Hepatic stellate cell (primary cell): ENCODE measurements at regions not wholly inside any gene's neighbourhood (a gene's known extent, or its start where the extent isn't known, plus 50 kb on each side); places are given as distances from the start of the nearest gene placed in this dataset.

Experiments used
- DNase-seq: peaks from one replicate; pipeline ENCODE4 v3.0.0; 2011; ENCODE audit warnings: low spot score

DNA sequence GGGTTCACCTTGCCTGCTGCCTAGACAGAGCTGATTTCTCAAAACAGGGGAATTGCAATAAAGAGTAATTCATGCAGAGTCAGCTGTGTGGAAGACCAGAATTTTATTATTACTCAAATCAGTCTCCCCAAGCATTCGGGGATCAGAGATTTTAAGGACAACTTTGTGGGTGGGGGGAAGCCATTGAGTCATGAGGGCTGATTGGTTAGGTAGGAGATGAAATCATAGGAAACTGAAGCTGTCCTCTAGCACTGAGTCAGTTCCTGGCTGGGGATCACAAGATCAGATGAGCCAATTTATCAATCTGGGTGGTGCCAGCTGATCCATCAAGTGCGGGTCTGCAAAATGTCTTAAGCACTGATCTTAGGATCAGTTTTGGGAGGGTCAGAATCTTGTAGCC, 159.1 kb upstream of the MAP1B start:
- no peak for DNase-seq

DNA sequence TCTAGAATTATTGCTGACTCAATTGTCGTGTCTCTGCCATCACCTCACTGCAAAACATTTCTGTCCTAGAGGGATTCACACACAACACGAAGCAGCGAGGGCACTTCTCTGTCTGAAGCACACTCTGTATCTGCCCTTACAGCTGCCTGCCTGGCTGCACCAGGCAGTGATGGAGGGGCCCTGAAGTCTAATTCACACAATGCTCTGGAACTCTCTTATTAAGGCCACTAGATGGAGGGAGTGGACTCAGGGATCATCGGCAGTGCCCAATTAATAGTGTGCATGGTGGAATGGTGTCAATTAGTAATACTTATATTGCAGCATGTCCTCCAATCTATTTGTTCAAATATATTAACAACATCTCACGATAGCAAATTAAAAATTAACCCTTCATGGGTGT, 157.5 kb upstream of the MAP1B start:
- no peak for DNase-seq

GRCh38 chr5:71953866-71954265, 153.4 kb upstream of the MAP1B start:
- no peak for DNase-seq

- no peak for DNase-seq
These were observed 152.9 kb upstream of the MAP1B start for GRCh38 chr5:71954329-71954728.

DNA sequence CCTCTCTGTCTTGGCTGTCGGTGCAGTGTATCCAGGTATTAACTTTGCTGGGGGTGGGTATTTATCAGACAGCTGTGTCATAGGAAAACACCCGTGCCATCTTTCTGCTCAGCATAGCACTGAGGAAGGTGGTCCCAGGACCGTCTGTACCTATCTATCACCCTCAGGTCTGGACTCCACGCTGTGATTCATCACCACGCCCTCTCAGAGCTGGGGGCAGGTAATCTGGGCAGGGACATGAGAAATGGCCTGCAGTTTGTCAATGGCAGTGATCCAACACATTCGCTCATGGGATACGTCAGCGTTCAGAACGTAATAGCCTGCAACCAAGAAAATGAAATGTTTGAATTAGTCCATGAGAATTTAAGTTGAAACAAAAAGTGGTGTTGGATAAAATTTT, 151.6 kb upstream of the MAP1B start:
- DNase-seq, result no peak

GRCh38 chr5:71957292-71957898, 149.9 kb upstream of the MAP1B start:
- DNase-seq, result no peak

DNA sequence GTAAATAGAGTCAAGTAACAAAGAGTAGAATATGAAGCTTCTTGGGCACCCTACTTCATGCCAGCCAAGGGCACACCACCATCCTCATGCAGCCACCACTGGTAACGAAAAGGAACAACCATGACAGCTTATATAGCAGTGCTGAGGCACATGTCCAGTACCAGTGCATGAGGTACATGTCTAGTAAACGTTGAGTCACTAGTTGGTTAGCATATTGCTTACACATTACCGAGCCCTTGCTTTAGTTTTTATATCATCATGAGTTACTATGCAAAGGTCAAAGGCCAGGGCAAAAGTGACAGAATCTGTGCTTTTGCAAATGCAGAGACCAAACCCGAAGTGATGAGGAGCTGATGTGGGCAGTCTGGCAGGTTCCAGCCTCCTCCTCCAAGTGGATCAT, 147.1 kb upstream of the MAP1B start:
- DNase-seq, result no peak

- DNase-seq, result no peak
These were observed 145.5 kb upstream of the MAP1B start for GRCh38 chr5:71961786-71962185.

- no peak for DNase-seq
These were observed 137.8 kb upstream of the MAP1B start for GRCh38 chr5:71969460-71969859.

DNA sequence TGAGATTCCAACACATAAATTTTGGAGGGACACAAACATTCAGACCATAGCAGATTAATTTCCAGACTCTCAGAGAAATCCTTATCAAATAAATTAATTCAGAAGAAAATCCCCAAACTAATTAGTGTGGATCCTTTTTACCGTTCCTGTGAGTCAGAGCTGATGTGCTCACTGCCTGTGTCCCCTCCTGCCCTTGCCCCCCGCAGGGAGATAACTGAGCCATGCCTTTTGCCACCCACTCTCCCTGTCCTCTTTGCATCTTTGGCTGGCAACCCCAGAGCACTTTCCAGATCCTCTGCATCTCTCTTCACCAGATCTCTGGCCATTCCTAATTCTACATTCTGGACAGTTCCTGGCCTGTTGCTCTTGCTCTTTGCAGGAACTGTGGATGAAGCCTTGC, 135.4 kb upstream of the MAP1B start:
- DNase-seq, result no peak

GRCh38 chr5:71972777-71973473, 134.3 kb upstream of the MAP1B start:
- DNase-seq, result no peak

GRCh38 chr5:71973563-71973962, 133.7 kb upstream of the MAP1B start:
- DNase-seq, result no peak

GRCh38 chr5:71974165-71974564, 133.1 kb upstream of the MAP1B start:
- no peak for DNase-seq

DNA sequence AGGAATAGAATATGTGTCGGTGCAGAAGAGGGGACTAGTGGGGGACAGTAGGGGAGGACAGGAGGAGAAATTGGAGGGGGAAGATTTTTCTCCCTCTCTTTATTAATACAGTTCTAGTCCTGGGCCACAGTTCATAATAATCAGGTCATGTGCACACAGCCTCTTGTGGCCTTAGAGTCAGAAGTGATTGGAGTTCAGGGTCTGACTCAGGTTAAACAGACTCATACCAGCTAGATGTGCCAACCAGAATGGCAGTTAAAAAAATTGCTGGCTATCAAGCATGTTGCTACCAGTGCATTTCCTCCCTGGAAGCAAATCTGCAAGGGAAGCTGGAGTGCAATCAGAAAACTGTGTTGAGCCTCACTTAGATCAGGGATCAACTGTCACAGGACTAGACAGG, 132.7 kb upstream of the MAP1B start:
- no peak for DNase-seq

- no peak for DNase-seq
These were observed 130.8 kb upstream of the MAP1B start for GRCh38 chr5:71976449-71976848.

GRCh38 chr5:71977311-71977710, 130.0 kb upstream of the MAP1B start:
- DNase-seq, result no peak

GRCh38 chr5:71978216-71978615, 129.1 kb upstream of the MAP1B start:
- no peak for DNase-seq

GRCh38 chr5:71982717-71983395, 124.4 kb upstream of the MAP1B start:
- DNase-seq, result no peak

- DNase-seq, result no peak
These were observed 121.2 kb upstream of the MAP1B start for GRCh38 chr5:71986101-71986500.

GRCh38 chr5:71988808-71989207, 118.5 kb upstream of the MAP1B start:
- no peak for DNase-seq

DNA sequence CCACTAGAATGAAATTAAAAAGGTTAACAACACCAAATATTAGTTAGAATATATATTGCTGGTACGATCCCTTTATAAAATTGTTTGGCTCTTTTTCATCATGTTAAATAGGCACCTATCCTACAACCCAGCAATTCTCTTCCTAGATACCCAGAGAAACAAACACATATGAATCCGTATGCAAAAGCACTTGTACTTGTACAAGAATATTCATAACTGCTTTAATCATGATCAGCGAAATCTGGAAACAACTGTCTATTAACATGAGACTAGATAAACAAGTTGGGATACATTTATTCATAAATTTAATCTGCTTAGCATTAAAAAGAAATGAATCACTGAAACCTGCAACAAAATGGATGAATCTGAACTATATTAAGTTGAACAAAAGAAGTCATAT, 113.7 kb upstream of the MAP1B start:
- DNase-seq, result no peak

DNA sequence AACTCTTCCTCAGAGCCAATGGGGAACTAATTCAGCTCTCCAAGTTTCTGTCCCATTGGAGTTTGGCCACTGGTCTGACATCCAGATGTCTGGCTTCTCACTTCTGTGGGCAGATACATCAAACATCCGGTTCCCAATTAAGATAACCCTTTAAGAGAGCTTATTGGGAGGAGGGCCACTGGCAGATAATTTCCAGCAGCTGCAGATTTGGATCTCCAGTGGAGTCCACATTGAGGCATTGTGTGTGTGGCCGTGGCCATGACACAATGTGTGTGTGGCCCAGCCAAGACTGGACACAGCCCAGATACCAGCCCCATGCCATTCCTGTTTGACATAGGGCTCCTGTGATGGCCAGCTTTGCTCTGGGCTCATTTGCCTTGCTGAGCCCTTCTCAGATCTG, 110.5 kb upstream of the MAP1B start:
- DNase-seq, result no peak

GRCh38 chr5:71998746-71999145, 108.5 kb upstream of the MAP1B start:
- DNase-seq, result no peak

DNA sequence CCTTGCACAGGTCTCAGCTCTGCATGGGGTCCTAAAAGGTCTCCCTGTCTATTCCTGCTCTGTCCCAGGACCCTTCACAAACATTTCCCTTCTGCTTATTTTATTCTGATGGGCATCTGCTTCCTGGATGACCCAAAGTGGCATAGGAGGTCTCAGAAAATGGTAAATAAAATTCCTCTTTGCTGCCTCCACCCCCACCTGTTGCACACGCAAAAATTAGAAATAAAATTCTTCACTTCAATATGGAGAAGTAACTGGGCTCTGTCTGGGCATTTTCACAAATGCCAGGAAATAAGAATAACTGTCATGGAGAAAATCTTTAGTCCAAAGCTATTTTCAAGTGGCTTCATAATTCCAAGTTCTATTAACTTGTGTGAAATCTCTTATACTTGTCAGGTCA, 106.6 kb upstream of the MAP1B start:
- no peak for DNase-seq
